ENCODE measurements at regions not wholly inside any gene's neighbourhood (a gene's known extent, or its start where the extent isn't known, plus 50 kb on each side); places are given as distances from the start of the nearest gene placed in this dataset.
A peak's percentile ranks its signal among the peaks of the same experiment; 100 is the strongest.

DNA sequence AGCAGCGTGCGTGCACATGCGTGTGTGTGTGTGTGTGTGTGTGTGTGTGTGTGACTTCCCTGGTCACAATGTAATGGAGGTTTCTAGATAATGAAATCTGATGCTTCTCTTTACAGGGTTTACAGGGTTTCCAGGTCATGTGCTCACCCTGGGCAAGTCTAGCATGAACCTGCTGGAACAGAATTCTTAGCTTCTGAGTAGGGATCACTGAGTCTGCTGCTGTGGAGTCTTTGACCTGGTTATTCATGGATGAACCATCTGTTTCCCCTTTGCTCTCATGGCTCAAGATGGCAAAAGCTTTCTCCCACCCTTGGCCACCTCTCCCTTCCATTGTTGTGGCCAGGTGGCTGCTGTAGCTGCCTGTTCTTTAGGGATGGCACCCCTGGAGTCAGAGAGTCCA, 111.6 kb upstream of the SHB start:
- no TSS peak for BruUV-seq (replicated peaks)
- DNase-seq (ENCODE audit: low spot score) (no peak), FAIRE-seq (no peak), ATAC-seq (no peak)
- H3K27ac ChIP-seq (ENCODE audit: extremely low read length, insufficient read depth, low read length) = no peak overlapping the region
- ChIA-PET CTCF (ENCODE audit: low intra/inter-chr PET ratio, low total read pairs) (no interaction called here), POLR2A (no interaction called here)
- H3K4me1 ChIP-seq (ENCODE audit: insufficient read depth, low read length) = no peaks in the 10 kb centered on the region
- H3K79me2 ChIP-seq (ENCODE audit: insufficient read depth, low read length) = no peaks in the 10 kb centered on the region
- no peak overlapping the region for H3K4me2 ChIP-seq (ENCODE audit: low read depth, low read length)
- TF ChIP-seq YEATS2 (CRISPR knock-in tag; IDR thresholded peaks at IDR 0.05; ENCODE audit: borderline replicate concordance) = no peak
- H3K4me3 ChIP-seq (replicated peaks in 1 of 3; ENCODE audit: insufficient read depth in 1 of 3, low read depth in 2 of 3, low read length in 3 of 3) = no peak overlapping the region
- in situ Hi-C loops (cut with HindIII; ENCODE audit: extremely low pct_ligation_motif_present, low pct_unique_long_range_greater_than_20kb) = no loop called here
- no peak overlapping the region for H2AFZ ChIP-seq (ENCODE audit: low read length)
- WGBS (ENCODE audit: low lambda C conversion rate) = 68% methylated on average over 3 of the region's 3 CpGs
- no peaks in the 10 kb centered on the region for H3K36me3 ChIP-seq (replicated peaks in 1 of 2; ENCODE audit: control insufficient read depth in 1 of 2, insufficient read depth in 2 of 2, low read length in 2 of 2)
- intact Hi-C loops (cut with micrococcal nuclease; ENCODE audit: unreplicated experiment) = no loop called here
- no peaks in the 10 kb centered on the region for H3K27me3 ChIP-seq (ENCODE audit: control insufficient read depth in 1 of 2, insufficient read depth in 2 of 2, low read length in 2 of 2)
- H4K20me1 ChIP-seq (ENCODE audit: insufficient read depth, low read length) = no peaks in the 10 kb centered on the region
- no peak overlapping the region for H3K9ac ChIP-seq (ENCODE audit: insufficient read depth, low read depth, low read length)
- H3K9me3 ChIP-seq (ENCODE audit: low read length) = no peaks in the 10 kb centered on the region

DNA sequence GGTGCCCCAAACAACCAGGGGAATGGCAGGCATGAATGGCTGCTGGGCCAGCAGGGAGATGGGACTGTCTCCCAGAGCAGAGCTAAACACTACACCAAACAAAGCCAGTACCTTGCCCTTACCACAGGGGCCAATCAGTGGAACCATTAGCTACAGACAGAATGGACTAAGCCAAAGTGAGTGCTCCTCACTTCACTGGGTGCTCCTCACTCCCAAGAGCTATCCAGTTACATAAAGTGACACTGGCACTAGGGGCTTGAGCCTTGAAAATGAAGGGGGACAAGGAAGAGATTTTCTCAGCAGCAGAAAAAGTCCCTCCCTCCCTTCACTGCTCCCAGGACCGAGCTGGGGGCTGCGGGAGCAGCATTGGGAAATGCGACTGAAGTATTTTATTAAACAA, 110.9 kb upstream of the SHB start:
- CTCF ChIA-PET (ENCODE audit: low intra/inter-chr PET ratio, low total read pairs) = no interaction called here
- ATAC-seq (no peak), FAIRE-seq (no peak), DNase-seq (ENCODE audit: low spot score) (no peak)
- intact Hi-C loops (cut with micrococcal nuclease; ENCODE audit: unreplicated experiment) = no loop called here
- Histone ChIP-seq H4K20me1 (ENCODE audit: insufficient read depth, low read length) (no peaks in the 10 kb centered on the region), H3K27ac (ENCODE audit: extremely low read length, insufficient read depth, low read length) (no peak overlapping the region), H2AFZ (ENCODE audit: low read length) (no peak overlapping the region), H3K4me3 (replicated peaks in 1 of 3; ENCODE audit: insufficient read depth in 1 of 3, low read depth in 2 of 3, low read length in 3 of 3) (no peak overlapping the region), H3K36me3 (replicated peaks in 1 of 2; ENCODE audit: control insufficient read depth in 1 of 2, insufficient read depth in 2 of 2, low read length in 2 of 2) (no peaks in the 10 kb centered on the region), H3K4me2 (ENCODE audit: low read depth, low read length) (no peak overlapping the region), H3K9ac (ENCODE audit: insufficient read depth, low read depth, low read length) (no peak overlapping the region), H3K4me1 (ENCODE audit: insufficient read depth, low read length) (no peaks in the 10 kb centered on the region), H3K27me3 (ENCODE audit: control insufficient read depth in 1 of 2, insufficient read depth in 2 of 2, low read length in 2 of 2) (no peaks in the 10 kb centered on the region), H3K79me2 (ENCODE audit: insufficient read depth, low read length) (no peaks in the 10 kb centered on the region), H3K9me3 (ENCODE audit: low read length) (no peaks in the 10 kb centered on the region)
- WGBS (ENCODE audit: low lambda C conversion rate) = 77% methylated on average over 3 of the region's 3 CpGs
- POLR2A ChIA-PET = no interaction called here
- TF ChIP-seq ZNF816 (CRISPR knock-in tag; IDR thresholded peaks at IDR 0.05; ENCODE audit: borderline replicate concordance) (no peak), ZNF263 (CRISPR knock-in tag; IDR thresholded peaks at IDR 0.05) (peak; percentile 60), FOXM1 (CRISPR knock-in tag; IDR thresholded peaks at IDR 0.05) (no peak), ELF1 (CRISPR knock-in tag; IDR thresholded peaks at IDR 0.05) (no peak), MBNL3 (CRISPR knock-in tag; conservative IDR thresholded peaks at IDR 0.05) (no peak)
- in situ Hi-C loops (cut with HindIII; ENCODE audit: extremely low pct_ligation_motif_present, low pct_unique_long_range_greater_than_20kb) = no loop called here
- BruUV-seq (replicated peaks) = no TSS peak
